ENCODE measurements at regions not wholly inside any gene's neighbourhood (a gene's known extent, or its start where the extent isn't known, plus 50 kb on each side); places are given as distances from the start of the nearest gene placed in this dataset.

GRCh38 chrX:9087271-9088040 lies 53.5 kb upstream of the FAM9B start:
- no peak for FAIRE-seq

DNA sequence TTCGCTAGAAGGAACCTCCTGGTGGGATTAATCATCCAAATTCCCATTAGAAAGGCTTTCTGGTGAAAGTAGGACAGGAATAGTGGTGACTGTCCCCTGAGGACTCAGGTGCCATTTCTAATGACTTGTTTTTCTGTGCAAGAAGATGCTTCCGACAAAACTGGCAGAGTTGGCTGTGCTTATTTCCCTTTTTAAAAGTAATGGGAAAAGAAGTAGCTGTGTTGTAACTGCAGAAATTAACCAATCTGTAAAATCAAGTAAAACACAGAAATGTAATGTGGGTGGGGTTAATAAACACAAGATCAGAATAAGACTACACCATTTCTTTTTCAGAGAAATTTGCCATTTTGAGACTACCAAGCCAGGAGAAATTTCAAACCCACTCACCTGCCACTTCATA lies 55.0 kb upstream of the FAM9B start:
- FAIRE-seq = no peak

- FAIRE-seq = no peak
Observed at GRCh38 chrX:9090766-9091165, 56.8 kb upstream of the FAM9B start.

- FAIRE-seq = no peak
Observed at GRCh38 chrX:9091258-9091657, 57.3 kb upstream of the FAM9B start.

- no peak for FAIRE-seq
Observed at GRCh38 chrX:9102956-9103355, 69.0 kb upstream of the FAM9B start.

DNA sequence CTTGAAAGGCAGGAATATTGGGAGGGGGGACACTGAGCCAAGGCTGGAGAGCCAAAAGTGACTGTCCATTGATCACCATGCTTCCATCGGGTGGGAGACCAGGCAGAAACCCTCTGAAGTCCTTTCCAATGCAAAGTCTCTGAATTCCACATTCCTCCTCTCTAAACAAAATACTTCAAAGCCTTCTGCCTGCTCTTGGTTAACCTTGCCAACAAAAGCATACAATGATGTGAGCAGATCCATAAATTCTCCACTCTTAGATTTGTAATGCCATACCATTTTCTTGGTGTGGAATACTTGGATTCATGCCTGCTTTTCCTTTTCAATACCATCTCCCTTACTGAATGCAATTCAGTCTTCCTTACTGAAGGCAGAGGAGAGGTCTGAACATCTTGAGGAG lies 74.1 kb upstream of the FAM9B start:
- FAIRE-seq = no peak

- no peak for FAIRE-seq
Observed at GRCh38 chrX:9110808-9111207, 76.9 kb upstream of the FAM9B start.

DNA sequence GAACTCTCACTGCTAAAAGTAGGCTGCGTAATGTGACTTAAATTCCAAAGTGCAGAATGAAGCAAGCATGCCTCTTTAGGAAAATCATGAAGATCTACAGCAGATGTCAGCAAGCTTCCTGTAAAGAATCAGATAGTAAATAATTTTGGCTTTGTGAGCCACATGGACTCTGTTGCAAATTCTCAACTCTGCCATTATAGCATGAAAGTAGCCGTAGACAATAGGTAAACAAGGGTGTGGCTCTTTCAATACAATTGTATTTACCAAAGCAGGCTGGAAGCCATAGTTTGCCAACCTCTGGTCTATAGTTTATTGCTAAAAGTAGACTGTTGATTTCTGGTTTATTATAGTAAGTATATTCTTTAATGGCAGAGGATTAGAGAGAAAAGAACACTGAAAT lies 80.3 kb upstream of the FAM9B start:
- FAIRE-seq = no peak

- no peak for FAIRE-seq
Observed at GRCh38 chrX:9117851-9118250, 83.9 kb upstream of the FAM9B start.

GRCh38 chrX:9122519-9123245 lies 88.8 kb upstream of the FAM9B start:
- FAIRE-seq = no peak

- FAIRE-seq = no peak
Observed at GRCh38 chrX:9127986-9128385, 94.1 kb upstream of the FAM9B start.

GRCh38 chrX:9130031-9130430 lies 96.1 kb upstream of the FAM9B start:
- FAIRE-seq = no peak

- FAIRE-seq = no peak
Observed at GRCh38 chrX:9131066-9131465, 97.1 kb upstream of the FAM9B start.

DNA sequence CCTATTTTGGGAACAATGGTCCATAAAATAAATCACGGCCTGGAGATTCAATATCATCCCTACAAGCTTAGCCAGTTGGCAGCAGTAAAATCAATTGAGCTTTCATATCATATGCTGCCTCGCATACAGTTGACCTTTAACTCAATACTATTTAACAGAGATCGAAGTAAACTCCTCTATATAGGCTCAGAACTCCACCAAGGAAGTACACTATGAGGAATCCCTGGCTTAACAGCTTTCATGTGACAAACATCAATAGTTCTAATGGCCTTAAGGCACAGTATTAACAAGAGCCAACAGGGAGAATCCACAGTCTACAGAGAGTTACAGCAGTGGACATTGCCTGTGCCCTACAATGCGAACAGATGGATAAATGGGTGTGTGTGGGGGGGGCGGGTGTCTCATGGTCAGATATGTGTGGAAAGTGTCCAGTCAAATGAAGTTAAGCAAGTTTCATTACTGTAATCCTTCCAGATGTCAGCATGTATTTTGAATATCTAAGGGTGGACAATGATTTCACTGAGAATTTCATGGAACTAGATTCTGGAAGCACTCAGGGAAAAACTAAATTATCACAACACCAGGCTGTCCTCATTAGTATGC lies 98.2 kb upstream of the FAM9B start:
- no peak for FAIRE-seq

GRCh38 chrX:9133426-9133825 lies 99.5 kb upstream of the FAM9B start:
- no peak for FAIRE-seq

DNA sequence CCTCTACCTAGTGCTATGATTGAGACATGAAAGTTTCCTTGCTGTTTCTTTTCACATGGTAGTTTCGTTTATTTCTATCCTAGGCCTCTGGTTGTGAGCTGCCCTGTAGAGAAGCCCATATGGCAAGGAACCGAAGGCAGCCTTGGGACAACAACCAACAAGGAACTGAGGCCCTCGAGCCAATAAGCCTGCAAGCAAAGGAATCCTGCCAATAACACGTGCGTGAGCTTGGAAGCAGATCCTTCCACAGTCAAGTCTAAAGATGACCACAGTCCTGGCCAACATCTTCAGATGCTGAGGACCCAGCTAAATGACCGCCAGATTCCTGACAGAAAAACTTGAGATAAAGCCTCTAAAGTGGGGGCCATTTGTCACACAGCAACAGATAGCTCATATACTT lies 100.4 kb upstream of the FAM9B start:
- no peak for FAIRE-seq

- peak; percentile 31 for FAIRE-seq
Observed at GRCh38 chrX:9135901-9136510, 102.1 kb upstream of the FAM9B start.

- FAIRE-seq = no peak
Observed at GRCh38 chrX:9137152-9137551, 103.2 kb upstream of the FAM9B start.

DNA sequence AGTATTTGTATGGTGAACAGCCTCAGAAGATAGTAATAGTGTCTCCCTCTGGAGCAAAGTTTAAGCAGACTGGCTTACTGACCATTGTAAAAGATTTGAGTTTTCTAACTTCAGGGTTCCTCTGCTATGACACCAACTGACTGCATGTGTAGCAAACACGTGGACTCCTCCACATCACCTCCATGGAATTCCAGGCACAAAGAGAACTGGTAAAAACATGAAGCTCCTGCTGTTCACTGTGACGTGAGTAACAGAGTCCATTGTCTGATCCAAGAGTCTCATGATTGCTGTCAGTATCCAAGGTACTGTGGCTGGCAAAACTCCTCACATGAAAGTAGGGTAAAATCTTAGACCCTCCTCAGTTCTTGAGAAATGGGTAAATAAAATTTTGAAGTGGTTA lies 107.6 kb upstream of the FAM9B start:
- no peak for FAIRE-seq

DNA sequence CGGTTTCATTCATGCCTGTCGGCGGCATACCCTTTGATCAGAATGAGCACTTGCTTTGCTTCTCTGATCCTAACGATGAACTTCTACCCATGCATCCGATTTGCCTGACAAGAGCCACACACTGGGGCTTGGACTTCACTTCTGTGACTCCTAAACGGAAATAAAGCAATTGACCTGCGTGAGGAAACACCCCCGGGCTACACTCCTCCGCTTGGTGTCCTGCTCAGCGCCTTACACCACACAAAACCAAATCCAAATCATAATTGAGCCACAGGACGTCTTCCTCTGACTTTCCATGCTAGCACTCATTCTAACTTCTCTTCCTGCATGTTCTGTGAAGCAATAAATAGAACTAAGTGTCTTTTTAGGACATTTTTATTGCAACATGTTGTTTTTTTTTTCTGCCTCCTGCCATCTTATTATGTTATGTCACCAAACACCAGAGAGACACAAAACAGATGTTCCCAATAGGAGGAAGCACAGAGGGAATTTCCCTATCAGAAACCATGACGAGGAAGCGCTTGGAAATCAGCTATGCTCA lies 110.8 kb upstream of the FAM9B start:
- FAIRE-seq = no peak

- no peak for FAIRE-seq
Observed at GRCh38 chrX:9146657-9147056, 112.7 kb upstream of the FAM9B start.

- no peak for FAIRE-seq
Observed at GRCh38 chrX:9147086-9147485, 113.2 kb upstream of the FAM9B start.

DNA sequence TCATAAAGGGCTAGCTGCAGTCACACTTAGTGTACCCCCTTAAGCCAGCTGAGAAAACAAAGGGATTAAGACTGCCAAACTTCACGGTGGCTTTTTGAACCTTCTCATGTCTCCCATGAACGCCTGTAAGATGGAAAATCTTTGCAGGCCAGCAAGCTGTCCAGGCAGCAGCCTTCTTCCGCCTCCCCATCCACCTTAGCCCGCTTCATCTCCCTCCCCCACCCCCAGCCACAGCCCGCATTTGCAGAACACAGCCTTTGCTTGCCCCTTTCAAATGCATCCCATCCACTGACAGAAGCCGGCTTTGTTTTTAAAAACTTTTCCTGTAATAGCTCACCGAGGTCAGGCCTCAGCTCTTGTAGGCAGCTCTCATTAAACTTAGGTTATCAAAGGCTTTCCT lies 113.8 kb upstream of the FAM9B start:
- no peak for FAIRE-seq
